Suppressor macrophage (primary cell): ENCODE measurements at regions not wholly inside any gene's neighbourhood (a gene's known extent, or its start where the extent isn't known, plus 50 kb on each side); places are given as distances from the start of the nearest gene placed in this dataset.

Experiments
- DNase-seq, 4 experiments: peaks; one replicate each; pipeline ENCODE4 v3.0.0-alpha.2; 2020 to 2022

DNA sequence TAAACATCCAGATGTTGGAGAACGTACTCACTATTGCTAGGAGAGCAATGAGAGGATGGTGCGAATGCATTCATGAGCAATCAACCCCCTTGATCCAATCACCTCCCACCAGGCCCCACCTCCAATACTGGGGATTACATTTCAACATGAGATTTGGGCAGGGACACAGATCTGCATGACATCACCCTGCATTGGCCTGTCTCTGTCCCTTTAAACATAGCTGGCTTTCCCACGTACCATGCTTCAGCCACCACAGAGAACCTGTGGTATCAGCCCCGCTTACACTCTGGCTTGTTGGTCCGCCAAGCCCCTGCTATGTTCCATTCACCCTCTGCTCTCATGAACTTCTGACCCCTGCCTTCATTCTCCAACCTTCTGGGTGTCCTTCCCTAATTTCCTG is 157.5 kb upstream of the E2F8 start:
- DNase-seq = no peak

DNA sequence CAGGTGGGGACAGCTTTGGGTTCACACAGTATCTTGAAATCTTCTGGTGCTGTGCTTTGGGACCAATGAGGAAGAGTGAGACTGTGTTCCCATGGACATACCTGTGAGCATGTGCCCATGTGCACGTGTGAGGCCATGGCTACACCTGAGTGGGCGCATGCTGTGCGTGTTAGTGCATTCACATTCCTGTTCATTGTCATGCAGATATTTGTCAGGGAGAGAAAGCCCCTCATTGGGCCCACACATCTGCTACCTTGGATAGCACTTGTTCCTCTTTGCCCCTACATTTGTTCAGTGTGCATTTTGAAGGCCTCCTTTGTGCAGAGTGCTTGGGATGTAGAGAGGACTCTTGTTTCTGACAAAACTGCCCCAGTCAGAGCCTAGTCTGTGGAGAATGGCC is 154.3 kb upstream of the E2F8 start:
- no peak for DNase-seq

DNA sequence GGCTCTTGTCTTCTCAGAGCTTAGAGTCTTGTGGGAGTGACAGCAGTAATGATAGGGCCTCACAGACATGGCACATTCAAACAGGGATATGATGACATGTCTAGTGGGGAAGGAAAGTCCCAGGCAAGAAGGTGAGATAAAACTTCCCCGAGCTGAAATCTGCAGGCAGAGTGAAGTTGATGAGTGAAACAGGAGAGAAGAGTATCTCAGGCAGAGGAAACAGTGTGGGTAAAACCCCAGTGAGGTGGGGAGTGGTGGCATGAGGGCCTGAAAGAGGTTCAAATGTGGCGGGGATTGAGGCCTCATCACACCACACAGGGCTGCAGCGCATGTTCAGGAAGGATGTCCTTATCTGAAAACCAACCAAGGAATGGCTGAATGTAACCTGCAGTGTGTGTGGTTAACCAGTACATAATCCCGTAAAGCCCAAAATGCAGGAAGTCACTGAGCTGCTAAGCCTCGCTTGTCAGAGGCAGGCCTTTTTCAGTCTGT is 153.8 kb upstream of the E2F8 start:
- no peak for DNase-seq

DNA sequence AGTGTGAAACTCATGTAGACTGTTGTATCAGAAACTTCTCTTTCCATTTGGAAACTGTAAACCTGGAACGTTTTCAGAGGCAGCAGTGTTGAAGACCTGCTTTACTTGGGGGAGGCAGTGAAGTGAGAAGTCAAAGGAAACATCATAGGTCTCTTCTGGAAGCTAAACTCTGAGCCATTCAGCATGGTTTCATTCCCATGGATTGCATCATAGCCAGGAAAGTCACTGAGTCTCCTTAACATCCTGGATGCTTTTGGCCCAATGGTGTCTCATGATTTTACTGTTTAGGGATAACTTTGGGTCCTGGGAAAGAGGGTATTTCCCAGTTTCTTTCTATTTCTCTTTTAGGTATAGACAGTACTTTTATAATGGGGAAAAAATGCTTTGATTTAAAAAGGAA is 153.2 kb upstream of the E2F8 start:
- no peak for DNase-seq

- DNase-seq = no peak
These were observed 152.2 kb upstream of the E2F8 start for GRCh38 chr11:19392847-19393518.

DNA sequence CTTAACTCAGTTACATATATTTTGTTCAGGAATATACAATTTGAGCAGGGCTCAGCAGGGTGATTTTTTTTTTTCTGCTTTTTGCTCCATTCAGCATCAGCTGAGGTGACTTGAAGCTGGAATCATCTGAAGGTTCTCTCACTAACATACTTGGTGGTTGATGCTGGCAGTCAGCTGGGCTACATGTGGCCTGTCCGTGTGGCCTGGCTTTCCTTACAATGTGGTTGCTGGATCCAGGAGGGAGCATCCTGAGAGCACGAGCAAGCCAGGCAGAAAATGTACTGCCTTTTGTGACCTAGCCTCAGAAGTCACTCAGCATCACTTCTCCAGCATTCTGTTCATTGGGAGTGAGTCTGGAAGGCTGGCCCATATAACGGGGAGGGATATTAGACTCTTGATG is 151.6 kb upstream of the E2F8 start:
- no peak for DNase-seq

- no peak for DNase-seq
These were observed 150.9 kb upstream of the E2F8 start for GRCh38 chr11:19391652-19392051.

DNA sequence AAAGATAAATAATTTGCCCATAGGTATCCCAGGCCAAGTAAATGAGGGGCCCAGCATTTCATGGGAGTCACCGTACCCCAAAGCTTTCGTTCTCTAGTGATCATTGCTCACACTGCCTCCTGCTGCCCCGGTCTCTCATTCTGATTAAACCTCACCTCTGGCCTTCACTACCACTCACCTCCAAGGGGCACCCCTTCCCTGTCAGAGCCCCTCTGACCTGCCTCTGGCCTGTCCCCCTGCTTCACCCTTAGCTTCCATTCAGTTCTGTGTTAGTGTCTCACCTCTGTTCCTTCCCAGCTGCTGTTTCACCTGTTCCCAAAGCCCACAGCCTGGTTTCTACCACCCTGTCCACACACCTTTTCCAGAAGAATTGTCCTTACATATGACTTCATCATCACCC is 150.3 kb upstream of the E2F8 start:
- DNase-seq = no peak

DNA sequence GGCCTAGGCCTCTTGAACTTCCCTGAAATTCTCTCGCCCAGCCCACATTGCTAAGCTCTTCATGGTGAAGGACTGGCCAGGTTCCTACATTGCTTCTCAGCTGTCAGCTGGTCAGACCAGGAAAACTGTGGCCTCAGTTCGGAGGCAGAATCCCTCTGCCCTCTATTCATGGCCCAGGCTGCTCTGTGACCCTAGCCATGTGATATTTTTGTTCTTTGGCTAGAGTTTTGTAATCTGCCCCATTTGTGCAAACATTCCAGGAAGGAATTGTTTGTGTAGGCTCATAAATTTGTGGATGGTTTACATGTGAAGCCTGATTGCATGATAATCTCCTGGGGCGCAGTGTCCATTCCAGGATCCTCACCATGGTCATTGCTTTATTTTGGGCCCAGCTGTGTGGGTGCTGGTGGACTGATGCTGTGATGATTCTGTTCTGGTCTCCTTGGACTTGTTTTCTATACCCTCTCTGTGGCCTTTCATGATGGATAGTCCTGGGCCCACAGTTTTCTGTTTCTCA is 149.1 kb upstream of the E2F8 start:
- DNase-seq = no peak

- DNase-seq = no peak
These were observed 141.4 kb upstream of the E2F8 start for GRCh38 chr11:19382131-19382611.

DNA sequence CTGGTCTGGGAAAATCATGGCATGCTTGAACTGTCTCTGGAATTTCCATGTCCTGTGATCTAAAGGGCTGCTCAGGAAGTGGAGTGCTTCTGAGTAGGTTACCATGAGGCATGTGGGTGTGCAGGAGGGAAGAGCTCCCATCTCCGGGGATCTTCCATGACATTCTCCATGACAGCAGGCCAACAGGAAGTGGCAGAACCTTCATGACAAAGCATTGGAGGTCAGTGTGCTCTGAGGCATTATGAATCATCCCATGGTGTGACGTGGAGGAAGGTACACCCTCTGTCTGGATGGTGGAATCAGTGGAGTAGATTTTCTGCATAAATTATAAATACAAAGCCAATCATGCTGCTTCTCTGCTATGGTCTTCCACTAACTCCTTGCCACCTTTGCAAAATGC is 139.6 kb upstream of the E2F8 start:
- peak in 2 of 4 experiments; percentile 3 to 21 for DNase-seq

- DNase-seq = no peak
These were observed 138.7 kb upstream of the E2F8 start for GRCh38 chr11:19379465-19379864.

GRCh38 chr11:19378814-19379213 is 138.1 kb upstream of the E2F8 start:
- no peak for DNase-seq

- DNase-seq = no peak
These were observed 137.1 kb upstream of the E2F8 start for GRCh38 chr11:19377881-19378280.

- no peak for DNase-seq
These were observed 134.7 kb upstream of the E2F8 start for GRCh38 chr11:19375440-19375839.

DNA sequence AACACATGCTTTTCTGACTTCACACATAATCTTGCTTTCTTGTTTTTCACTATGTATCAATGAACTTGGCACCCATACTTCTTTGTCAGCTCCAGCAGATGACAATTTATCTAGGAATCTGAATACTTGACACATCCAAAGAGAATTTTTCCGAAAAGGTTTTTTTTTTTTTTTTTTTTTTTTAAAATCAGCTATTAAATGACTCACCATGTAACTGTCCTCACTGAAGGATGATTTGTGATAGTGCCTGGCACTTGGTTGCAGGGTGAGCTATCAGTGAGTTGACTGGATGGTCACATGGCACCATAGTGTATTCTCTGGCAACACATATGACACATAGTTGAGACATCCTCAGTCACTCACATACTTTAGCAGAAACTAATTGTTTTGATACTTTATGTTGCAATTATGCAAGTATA is 133.4 kb upstream of the E2F8 start:
- no peak for DNase-seq

DNA sequence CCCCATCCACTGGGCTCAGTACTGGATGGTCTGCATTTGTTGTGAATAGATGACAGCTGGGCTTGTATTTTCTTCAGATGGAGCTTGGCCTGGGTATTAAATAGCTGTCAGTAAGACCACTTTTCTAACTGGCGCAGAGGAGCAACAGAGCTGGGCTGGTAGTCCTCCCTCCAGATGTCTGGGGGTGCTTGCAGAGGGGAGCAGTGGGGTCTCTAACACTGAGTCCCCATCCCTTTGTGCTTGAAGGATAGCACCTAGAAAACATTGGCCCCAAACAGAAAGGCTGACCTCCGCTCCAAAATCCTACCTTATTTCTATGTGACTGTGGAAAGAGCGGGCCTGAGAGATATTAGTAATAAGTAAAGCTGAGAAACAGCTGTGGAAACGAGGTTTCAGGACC is 131.6 kb upstream of the E2F8 start:
- no peak for DNase-seq

DNA sequence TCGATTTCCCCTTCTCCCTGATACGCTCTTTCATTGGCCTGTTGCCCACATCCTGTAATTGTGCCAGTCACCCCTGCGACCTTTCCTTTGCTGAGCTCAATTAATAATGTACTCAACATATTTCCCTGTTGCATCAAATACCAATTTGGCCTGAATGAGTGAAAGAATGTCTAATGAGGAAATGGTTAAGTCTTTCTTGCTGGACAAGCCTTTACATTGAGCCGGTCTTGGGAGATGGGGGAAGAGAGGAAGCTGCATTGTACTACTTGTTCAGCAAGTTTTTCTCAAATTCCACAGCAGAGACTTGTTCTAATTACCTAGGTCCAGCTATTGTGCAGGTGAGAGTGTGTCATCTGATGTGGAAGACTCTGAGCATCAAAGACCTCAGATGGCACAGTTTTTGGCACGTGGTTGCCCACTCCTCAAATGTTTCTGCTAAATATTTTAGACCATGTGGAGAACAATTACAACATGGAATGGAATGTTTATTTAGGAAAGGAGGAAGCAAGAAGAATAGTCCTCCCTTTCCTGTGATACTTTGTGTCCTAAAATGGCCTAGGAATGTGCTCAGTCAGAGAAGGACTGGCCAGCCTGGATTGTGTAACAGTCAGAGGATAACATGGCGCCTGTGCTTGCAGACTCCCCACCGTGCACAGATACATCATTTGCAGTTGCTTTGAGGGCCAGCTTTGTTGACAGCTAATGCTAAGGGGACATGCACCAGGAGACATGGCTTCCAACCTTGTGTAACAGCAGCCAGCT is 129.5 kb upstream of the E2F8 start:
- DNase-seq = no peak

DNA sequence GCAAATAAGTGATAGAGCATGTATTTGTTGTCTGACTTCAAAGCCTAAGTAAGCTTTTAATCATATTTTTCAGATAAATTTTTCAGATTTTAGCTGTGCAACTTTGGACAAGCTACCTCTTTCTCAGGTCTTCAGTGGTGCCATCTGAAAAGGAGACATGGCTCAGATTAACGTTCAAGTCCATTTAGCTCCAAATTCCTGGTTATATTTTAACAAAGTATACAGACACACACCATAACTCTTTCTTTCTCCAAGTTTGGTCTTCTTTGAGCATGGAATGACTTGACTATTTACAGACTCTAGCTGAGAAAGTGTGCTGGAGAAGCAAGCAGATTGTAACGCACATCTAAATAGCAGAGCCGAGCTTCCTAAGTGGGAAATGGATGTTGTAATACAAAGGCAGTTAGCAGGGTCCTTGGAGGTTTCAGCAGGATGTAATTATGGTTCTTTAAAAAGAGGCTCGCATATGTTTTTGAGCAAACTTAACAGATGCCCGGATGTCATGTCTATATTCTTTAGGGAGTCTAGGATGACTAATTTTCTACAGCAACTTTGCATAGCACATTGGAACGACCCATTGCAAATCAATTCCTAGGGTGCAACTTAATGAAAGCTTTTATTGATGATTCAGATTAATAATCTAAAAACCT is 128.1 kb upstream of the E2F8 start:
- DNase-seq = no peak

GRCh38 chr11:19366992-19367709 is 126.4 kb upstream of the E2F8 start:
- DNase-seq = no peak

- no peak for DNase-seq
These were observed 125.1 kb upstream of the E2F8 start for GRCh38 chr11:19365743-19366410.
